Endothelial cell of umbilical vein (primary cell): ENCODE measurements at regions not wholly inside any gene's neighbourhood (a gene's known extent, or its start where the extent isn't known, plus 50 kb on each side); places are given as distances from the start of the nearest gene placed in this dataset.

Experiments
- EZH2 ChIP-seq: IDR thresholded peaks from 2 replicates; pipeline ENCODE4 v1.6.1; 2012; ENCODE audit warnings: borderline replicate concordance, low read depth, mild to moderate bottlenecking, moderate library complexity, low read length, inconsistent platforms; ENCODE audit not compliant: severe bottlenecking
- FOS ChIP-seq: IDR thresholded peaks from 2 replicates; pipeline ENCODE4 v1.6.1; 2011; ENCODE audit warnings: mild to moderate bottlenecking, low read length, moderate library complexity, borderline replicate concordance; ENCODE audit not compliant: insufficient read depth
- MYC ChIP-seq: IDR thresholded peaks from one replicate; pipeline ENCODE4 v1.6.1; 2011; ENCODE audit warnings: mild to moderate bottlenecking, low read depth, low read length
- POLR2A ChIP-seq: IDR thresholded peaks from 2 replicates; pipeline ENCODE4 v1.6.1; 2012; ENCODE audit warnings: low read depth, mild to moderate bottlenecking, control low read depth, low read length
- POLR2AphosphoS5 ChIP-seq: IDR thresholded peaks from 2 replicates; pipeline ENCODE4 v1.6.1; 2012; ENCODE audit warnings: low read depth, mild to moderate bottlenecking, control low read depth, low read length, moderate library complexity; ENCODE audit not compliant: insufficient read depth
- TF ChIP-seq, protein P1 (sequence below), 2 donors: IDR thresholded peaks; 1 replicate in 1 of 2; 2 replicates in 1 of 2; pipeline ENCODE4 v1.5.1; 2011; ENCODE audit warnings: low read length in 2 of 2, mild to moderate bottlenecking in 2 of 2, moderate library complexity in 2 of 2, control low read depth in 1 of 2, inconsistent platforms in 1 of 2, low read depth in 1 of 2; ENCODE audit not compliant: insufficient read depth in 1 of 2; ENCODE audit errors: extremely low read depth in 1 of 2
- TF ChIP-seq, protein P2 (sequence below): IDR thresholded peaks from 2 replicates; pipeline ENCODE4 v1.6.1; 2011; ENCODE audit not compliant: insufficient read depth, insufficient read length

DNA sequence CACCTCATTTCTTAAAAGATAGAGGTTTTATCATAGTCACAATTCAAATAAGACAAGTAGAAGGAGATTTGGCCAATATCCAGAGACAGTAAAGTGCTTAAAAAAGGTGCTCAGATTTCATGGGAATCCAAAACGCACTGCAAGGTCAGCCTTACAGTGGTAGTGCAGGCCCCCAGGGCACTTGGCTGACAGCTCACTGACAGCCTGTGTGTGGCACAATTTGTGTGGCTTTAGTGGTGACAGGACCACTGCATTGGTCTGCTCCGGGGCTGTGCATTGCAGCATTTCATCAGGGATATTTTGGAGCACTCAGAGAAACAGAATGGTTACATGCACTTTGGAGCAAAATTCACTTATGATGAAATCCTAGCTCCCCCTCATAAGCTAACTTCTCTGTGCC, 544.3 kb downstream of the NTRK3 start:
- no peak for TF ChIP-seq EZH2
- TF ChIP-seq, protein P1, sequence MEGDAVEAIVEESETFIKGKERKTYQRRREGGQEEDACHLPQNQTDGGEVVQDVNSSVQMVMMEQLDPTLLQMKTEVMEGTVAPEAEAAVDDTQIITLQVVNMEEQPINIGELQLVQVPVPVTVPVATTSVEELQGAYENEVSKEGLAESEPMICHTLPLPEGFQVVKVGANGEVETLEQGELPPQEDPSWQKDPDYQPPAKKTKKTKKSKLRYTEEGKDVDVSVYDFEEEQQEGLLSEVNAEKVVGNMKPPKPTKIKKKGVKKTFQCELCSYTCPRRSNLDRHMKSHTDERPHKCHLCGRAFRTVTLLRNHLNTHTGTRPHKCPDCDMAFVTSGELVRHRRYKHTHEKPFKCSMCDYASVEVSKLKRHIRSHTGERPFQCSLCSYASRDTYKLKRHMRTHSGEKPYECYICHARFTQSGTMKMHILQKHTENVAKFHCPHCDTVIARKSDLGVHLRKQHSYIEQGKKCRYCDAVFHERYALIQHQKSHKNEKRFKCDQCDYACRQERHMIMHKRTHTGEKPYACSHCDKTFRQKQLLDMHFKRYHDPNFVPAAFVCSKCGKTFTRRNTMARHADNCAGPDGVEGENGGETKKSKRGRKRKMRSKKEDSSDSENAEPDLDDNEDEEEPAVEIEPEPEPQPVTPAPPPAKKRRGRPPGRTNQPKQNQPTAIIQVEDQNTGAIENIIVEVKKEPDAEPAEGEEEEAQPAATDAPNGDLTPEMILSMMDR (IDR thresholded peaks at IDR 0.05; ENCODE audit: extremely low read depth in 1 of 2, insufficient read depth in 1 of 2, low read depth in 1 of 2, low read length in 2 of 2) = no peak
- TF ChIP-seq POLR2A = no peak
- no peak for TF ChIP-seq FOS
- no peak for TF ChIP-seq POLR2AphosphoS5
- TF ChIP-seq MYC = no peak
- TF ChIP-seq, protein P2, sequence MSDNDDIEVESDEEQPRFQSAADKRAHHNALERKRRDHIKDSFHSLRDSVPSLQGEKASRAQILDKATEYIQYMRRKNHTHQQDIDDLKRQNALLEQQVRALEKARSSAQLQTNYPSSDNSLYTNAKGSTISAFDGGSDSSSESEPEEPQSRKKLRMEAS = no peak
